ENCODE measurements at regions not wholly inside any gene's neighbourhood (a gene's known extent, or its start where the extent isn't known, plus 50 kb on each side); places are given as distances from the start of the nearest gene placed in this dataset.

DNA sequence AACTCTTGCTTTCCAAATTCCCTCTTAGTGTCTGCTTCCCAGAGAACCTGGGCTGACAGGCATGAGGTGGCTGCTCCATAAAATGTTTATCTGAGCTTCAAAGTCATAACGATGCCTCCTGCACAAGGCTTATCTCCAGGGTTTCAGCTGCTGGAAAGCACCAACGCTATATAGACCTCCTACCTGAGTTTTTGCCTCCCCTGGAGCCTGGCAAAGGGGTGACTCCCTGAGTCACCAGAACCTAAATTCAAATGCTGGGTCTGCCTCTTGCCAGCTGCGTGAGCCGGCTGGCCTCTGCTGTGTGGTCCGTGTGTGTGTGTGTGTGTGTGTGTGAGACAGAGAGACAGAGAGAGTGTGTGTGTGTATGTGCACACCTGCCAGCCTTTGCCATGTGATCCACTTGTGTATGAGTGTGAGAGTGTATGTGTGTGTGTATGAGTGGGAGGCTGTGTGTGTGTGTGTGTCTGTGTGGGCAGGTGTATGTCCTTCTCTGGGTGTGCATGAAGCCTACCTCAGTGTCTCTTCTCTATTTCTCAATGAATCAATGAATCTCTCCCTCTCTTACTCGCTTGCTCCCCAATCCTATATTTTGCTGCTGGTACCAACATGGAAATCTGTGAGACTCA is 714.9 kb downstream of the MATN1 start:
- POLR2A ChIA-PET, result no interaction called here

DNA sequence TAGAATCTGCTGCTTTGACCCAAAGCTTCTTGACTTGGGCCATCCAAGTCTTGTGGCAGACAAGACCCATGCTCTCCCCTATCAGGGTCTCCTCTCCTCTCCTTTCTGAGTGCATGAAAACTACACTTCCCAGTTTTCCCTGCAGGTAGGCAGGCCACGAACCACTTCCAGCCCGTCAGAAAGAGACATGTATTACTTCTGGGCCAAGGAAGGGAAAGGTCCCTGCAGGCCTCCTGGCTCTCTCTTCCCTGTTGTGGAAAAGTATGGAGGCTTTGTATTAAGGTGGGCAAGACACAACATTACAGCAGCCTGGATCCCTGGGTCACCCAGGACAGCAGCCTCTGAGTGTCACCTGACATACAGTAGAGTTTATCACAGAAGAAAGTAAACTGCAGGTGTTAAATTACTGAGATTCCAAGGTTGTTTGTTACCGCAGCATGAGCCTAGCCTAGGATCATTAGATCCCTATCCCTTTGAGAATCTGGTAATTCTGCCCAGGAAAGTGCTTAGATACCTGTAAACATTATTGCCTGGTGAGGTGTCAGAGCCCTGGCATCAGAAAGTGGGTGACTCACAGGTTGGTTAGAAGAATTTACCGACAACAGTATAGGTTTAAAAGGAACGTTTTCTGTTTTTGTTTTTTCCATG is 717.3 kb downstream of the MATN1 start:
- BruUV-seq (replicated peaks), result no TSS peak
- H3K36me3 ChIP-seq (ENCODE audit: control insufficient read depth, insufficient read depth, low read length), result no peaks in the 10 kb centered on the region

More for the DNA sequence above, 714.9 kb downstream of the MATN1 start:
- Mint-ChIP-seq H3K9me3 (ENCODE audit: unreplicated experiment) (peaks cover 7% of the 10 kb centered on the region), H3K27me3 (ENCODE audit: insufficient read depth, unreplicated experiment) (no peaks in the 10 kb centered on the region), H3K36me3 (ENCODE audit: insufficient read depth, unreplicated experiment) (no peaks in the 10 kb centered on the region), H3K27ac (ENCODE audit: unreplicated experiment) (no peak overlapping the region), H3K4me3 (ENCODE audit: unreplicated experiment) (no peak overlapping the region), H3K4me1 (ENCODE audit: low read depth, unreplicated experiment) (no peaks in the 10 kb centered on the region)
- H3K4me1 ChIP-seq, result no peaks in the 10 kb centered on the region
- TF ChIP-seq, protein P1, sequence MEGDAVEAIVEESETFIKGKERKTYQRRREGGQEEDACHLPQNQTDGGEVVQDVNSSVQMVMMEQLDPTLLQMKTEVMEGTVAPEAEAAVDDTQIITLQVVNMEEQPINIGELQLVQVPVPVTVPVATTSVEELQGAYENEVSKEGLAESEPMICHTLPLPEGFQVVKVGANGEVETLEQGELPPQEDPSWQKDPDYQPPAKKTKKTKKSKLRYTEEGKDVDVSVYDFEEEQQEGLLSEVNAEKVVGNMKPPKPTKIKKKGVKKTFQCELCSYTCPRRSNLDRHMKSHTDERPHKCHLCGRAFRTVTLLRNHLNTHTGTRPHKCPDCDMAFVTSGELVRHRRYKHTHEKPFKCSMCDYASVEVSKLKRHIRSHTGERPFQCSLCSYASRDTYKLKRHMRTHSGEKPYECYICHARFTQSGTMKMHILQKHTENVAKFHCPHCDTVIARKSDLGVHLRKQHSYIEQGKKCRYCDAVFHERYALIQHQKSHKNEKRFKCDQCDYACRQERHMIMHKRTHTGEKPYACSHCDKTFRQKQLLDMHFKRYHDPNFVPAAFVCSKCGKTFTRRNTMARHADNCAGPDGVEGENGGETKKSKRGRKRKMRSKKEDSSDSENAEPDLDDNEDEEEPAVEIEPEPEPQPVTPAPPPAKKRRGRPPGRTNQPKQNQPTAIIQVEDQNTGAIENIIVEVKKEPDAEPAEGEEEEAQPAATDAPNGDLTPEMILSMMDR (IDR thresholded peaks at IDR 0.05; ENCODE audit: insufficient read depth in 1 of 2, low read depth in 1 of 2, low read length in 1 of 2, severe bottlenecking in 1 of 2, unreplicated experiment in 1 of 2), result no peak
- DNase-seq, result no peak
- H3K36me3 ChIP-seq (ENCODE audit: control insufficient read depth, insufficient read depth, low read length), result no peaks in the 10 kb centered on the region
- H3K9me3 ChIP-seq, result no peaks in the 10 kb centered on the region
- CTCF ChIA-PET, result no interaction called here
- H3K4me3 ChIP-seq (ENCODE audit: low read depth, low read length), result no peak overlapping the region
- no peaks in the 10 kb centered on the region for H3K27me3 ChIP-seq (replicated peaks; ENCODE audit: control insufficient read depth, insufficient read depth, low read length)
- BruUV-seq (replicated peaks), result no TSS peak
- intact Hi-C loops (cut with micrococcal nuclease; ENCODE audit: unreplicated experiment), result no loop called here

DNA sequence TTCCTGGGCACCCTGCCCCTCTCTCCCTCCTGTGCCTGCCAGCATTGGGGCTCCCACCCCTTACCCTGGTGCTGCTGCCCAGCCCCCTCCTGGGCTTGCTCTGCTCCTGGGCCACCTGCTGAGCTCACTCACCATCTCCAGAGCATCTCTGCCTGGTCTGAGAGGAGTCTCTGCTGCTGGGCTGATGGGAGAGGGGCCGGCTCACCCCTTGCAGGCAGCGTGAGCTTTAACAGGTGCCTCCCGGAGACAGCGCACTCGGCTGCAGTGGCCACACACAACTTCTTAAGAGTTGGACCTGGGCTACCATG is 721.7 kb downstream of the MATN1 start:
- no peak overlapping the region for H3K4me3 Mint-ChIP-seq (ENCODE audit: unreplicated experiment)
- CTCF ChIA-PET, result no interaction called here
- TF ChIP-seq, protein P1 (IDR thresholded peaks at IDR 0.05; ENCODE audit: insufficient read depth in 1 of 2, low read depth in 1 of 2, low read length in 1 of 2, severe bottlenecking in 1 of 2, unreplicated experiment in 1 of 2), result no peak
- DNase-seq, result no peak
- H3K4me1 ChIP-seq, result no peaks in the 10 kb centered on the region
- H3K9me3 Mint-ChIP-seq (ENCODE audit: unreplicated experiment), result no peaks in the 10 kb centered on the region
- no peak overlapping the region for H3K4me3 ChIP-seq (ENCODE audit: low read depth, low read length)
- no TSS peak for BruUV-seq (replicated peaks)
- intact Hi-C loops (cut with micrococcal nuclease; ENCODE audit: unreplicated experiment), result no loop called here
- H3K4me1 Mint-ChIP-seq (ENCODE audit: low read depth, unreplicated experiment), result no peaks in the 10 kb centered on the region
- no peaks in the 10 kb centered on the region for H3K36me3 ChIP-seq (ENCODE audit: control insufficient read depth, insufficient read depth, low read length)
- no peaks in the 10 kb centered on the region for H3K9me3 ChIP-seq
- no peaks in the 10 kb centered on the region for H3K27me3 Mint-ChIP-seq (ENCODE audit: insufficient read depth, unreplicated experiment)
- H3K36me3 Mint-ChIP-seq (ENCODE audit: insufficient read depth, unreplicated experiment), result no peaks in the 10 kb centered on the region
- H3K27ac Mint-ChIP-seq (ENCODE audit: unreplicated experiment), result no peak overlapping the region
- POLR2A ChIA-PET, result no interaction called here
- no peaks in the 10 kb centered on the region for H3K27me3 ChIP-seq (replicated peaks; ENCODE audit: control insufficient read depth, insufficient read depth, low read length)

More for the DNA sequence above, 717.3 kb downstream of the MATN1 start:
- TF ChIP-seq, protein P1 (IDR thresholded peaks at IDR 0.05; ENCODE audit: insufficient read depth in 1 of 2, low read depth in 1 of 2, low read length in 1 of 2, severe bottlenecking in 1 of 2, unreplicated experiment in 1 of 2), result no peak
- Mint-ChIP-seq H3K4me3 (ENCODE audit: unreplicated experiment) (no peak overlapping the region), H3K27ac (ENCODE audit: unreplicated experiment) (no peak overlapping the region), H3K36me3 (ENCODE audit: insufficient read depth, unreplicated experiment) (no peaks in the 10 kb centered on the region), H3K4me1 (ENCODE audit: low read depth, unreplicated experiment) (no peaks in the 10 kb centered on the region), H3K9me3 (ENCODE audit: unreplicated experiment) (peaks cover 2% of the 10 kb centered on the region), H3K27me3 (ENCODE audit: insufficient read depth, unreplicated experiment) (no peaks in the 10 kb centered on the region)
- CTCF ChIA-PET, result no interaction called here
- no peak for DNase-seq
- Histone ChIP-seq H3K4me3 (ENCODE audit: low read depth, low read length) (no peak overlapping the region), H3K9me3 (no peaks in the 10 kb centered on the region), H3K27me3 (replicated peaks; ENCODE audit: control insufficient read depth, insufficient read depth, low read length) (no peaks in the 10 kb centered on the region), H3K4me1 (no peaks in the 10 kb centered on the region)
- POLR2A ChIA-PET, result no interaction called here
- intact Hi-C loops (cut with micrococcal nuclease; ENCODE audit: unreplicated experiment), result no loop called here
